NCI-H1048 (cell line): ENCODE measurements at regions not wholly inside any gene's neighbourhood (a gene's known extent, or its start where the extent isn't known, plus 50 kb on each side); places are given as distances from the start of the nearest gene placed in this dataset.
A peak's percentile ranks its signal among the peaks of the same experiment; 100 is the strongest.

Source experiments
- DNase-seq: peaks from one replicate; lab custom pipeline; 2025; lab: John Stamatoyannopoulos, UW

- DNase-seq, result no peak
Observed at GRCh38 chr21:16587141-16587581, 857.4 kb downstream of the USP25 start.

- DNase-seq, result no peak
Observed at GRCh38 chr21:16587681-16588375, 858.0 kb downstream of the USP25 start.

GRCh38 chr21:16588433-16588860 is 858.7 kb downstream of the USP25 start:
- peak; percentile 34 for DNase-seq

- DNase-seq, result no peak
Observed at GRCh38 chr21:16589006-16589898, 859.5 kb downstream of the USP25 start.

- no peak for DNase-seq
Observed at GRCh38 chr21:16590186-16590585, 860.4 kb downstream of the USP25 start.

- no peak for DNase-seq
Observed at GRCh38 chr21:16590641-16591292, 861.0 kb downstream of the USP25 start.

- no peak for DNase-seq
Observed at GRCh38 chr21:16592381-16592780, 862.6 kb downstream of the USP25 start.

GRCh38 chr21:16594191-16594590 is 864.4 kb downstream of the USP25 start:
- DNase-seq, result no peak

GRCh38 chr21:16596369-16596768 is 866.6 kb downstream of the USP25 start:
- no peak for DNase-seq

- no peak for DNase-seq
Observed at GRCh38 chr21:16597753-16598152, 868.0 kb downstream of the USP25 start.

- DNase-seq, result no peak
Observed at GRCh38 chr21:16605597-16605996, 875.8 kb downstream of the USP25 start.

- DNase-seq, result no peak
Observed at GRCh38 chr21:16606271-16606670, 876.5 kb downstream of the USP25 start.

GRCh38 chr21:16608209-16608830 is 878.5 kb downstream of the USP25 start:
- DNase-seq, result no peak

GRCh38 chr21:16619281-16619680 is 889.5 kb downstream of the USP25 start:
- DNase-seq, result no peak

GRCh38 chr21:16620786-16621320 is 891.1 kb downstream of the USP25 start:
- no peak for DNase-seq

- DNase-seq, result no peak
Observed at GRCh38 chr21:16624479-16625118, 888.2 kb upstream of the CXADR start.

GRCh38 chr21:16625491-16625890 is 887.4 kb upstream of the CXADR start:
- no peak for DNase-seq

GRCh38 chr21:16633831-16634459 is 878.9 kb upstream of the CXADR start:
- DNase-seq, result no peak

- no peak for DNase-seq
Observed at GRCh38 chr21:16634515-16634914, 878.3 kb upstream of the CXADR start.

GRCh38 chr21:16640297-16641027 is 872.4 kb upstream of the CXADR start:
- no peak for DNase-seq
